ENCODE measurements at regions not wholly inside any gene's neighbourhood (a gene's known extent, or its start where the extent isn't known, plus 50 kb on each side); places are given as distances from the start of the nearest gene placed in this dataset.

DNA sequence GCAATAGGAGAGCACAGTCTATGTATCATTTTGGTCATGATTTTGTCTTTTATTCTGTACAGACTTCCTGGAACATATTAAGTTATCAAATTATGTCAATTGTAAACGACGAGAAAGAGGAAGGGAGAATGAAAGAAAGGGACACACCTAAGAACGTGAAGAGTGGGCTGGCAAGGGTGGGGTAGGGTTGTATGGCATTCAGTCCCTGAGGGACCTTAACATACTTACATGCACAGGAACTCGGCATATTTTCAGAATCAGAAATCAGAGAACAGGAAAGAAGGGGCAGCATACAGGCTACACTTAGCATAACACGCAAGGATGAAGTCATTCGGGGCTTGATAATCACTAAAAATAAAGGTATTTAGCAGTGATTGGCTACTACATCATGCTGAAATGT is 1375.0 kb upstream of the ADGRL3 start:
- TF ChIP-seq TAF1 (IDR thresholded peaks at IDR 0.05; ENCODE audit: low read depth) (no peak), ZBTB7A (IDR thresholded peaks at IDR 0.05; ENCODE audit: low read depth) (no peak), CEBPB (IDR thresholded peaks at IDR 0.05) (no peak), RAD21 (IDR thresholded peaks at IDR 0.05; ENCODE audit: low read depth) (no peak)
- TF ChIP-seq, protein P1, sequence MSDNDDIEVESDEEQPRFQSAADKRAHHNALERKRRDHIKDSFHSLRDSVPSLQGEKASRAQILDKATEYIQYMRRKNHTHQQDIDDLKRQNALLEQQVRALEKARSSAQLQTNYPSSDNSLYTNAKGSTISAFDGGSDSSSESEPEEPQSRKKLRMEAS (IDR thresholded peaks at IDR 0.05), result no peak

All from Ishikawa (cell line).